ENCODE measurements at regions not wholly inside any gene's neighbourhood (a gene's known extent, or its start where the extent isn't known, plus 50 kb on each side); places are given as distances from the start of the nearest gene placed in this dataset.

DNA sequence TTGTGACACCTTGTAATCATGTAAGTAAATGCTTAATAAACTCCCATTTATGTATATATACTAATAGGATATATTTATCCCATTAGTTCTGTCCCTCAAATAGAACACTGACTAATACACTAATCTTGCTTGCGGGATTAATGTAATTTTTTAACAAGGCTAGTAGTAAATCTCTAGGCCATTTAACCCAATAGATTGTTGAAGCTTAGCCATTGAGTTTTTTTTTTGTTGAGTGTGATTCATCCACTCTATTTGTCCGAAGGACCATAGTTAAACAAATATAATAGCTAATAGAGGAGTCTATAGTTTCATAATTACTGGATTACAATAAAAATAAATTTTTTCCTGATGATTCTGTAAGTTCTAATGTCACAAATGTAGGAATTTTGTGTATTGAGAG is 474.4 kb downstream of the CDH9 start:
- TF ChIP-seq, protein P1, sequence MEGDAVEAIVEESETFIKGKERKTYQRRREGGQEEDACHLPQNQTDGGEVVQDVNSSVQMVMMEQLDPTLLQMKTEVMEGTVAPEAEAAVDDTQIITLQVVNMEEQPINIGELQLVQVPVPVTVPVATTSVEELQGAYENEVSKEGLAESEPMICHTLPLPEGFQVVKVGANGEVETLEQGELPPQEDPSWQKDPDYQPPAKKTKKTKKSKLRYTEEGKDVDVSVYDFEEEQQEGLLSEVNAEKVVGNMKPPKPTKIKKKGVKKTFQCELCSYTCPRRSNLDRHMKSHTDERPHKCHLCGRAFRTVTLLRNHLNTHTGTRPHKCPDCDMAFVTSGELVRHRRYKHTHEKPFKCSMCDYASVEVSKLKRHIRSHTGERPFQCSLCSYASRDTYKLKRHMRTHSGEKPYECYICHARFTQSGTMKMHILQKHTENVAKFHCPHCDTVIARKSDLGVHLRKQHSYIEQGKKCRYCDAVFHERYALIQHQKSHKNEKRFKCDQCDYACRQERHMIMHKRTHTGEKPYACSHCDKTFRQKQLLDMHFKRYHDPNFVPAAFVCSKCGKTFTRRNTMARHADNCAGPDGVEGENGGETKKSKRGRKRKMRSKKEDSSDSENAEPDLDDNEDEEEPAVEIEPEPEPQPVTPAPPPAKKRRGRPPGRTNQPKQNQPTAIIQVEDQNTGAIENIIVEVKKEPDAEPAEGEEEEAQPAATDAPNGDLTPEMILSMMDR (IDR thresholded peaks at IDR 0.05; ENCODE audit: unreplicated experiment): no peak
- Mint-ChIP-seq H3K27ac (ENCODE audit: unreplicated experiment) (no peak overlapping the region), H3K36me3 (ENCODE audit: low read depth, unreplicated experiment) (no peaks in the 10 kb centered on the region), H3K4me1 (ENCODE audit: unreplicated experiment) (peaks cover 3% of the 10 kb centered on the region), H3K27me3 (ENCODE audit: unreplicated experiment) (no peaks in the 10 kb centered on the region), H3K9me3 (ENCODE audit: unreplicated experiment) (no peaks in the 10 kb centered on the region), H3K4me3 (ENCODE audit: unreplicated experiment) (no peak overlapping the region)
- DNase-seq (ENCODE audit: low spot score): no peak

DNA sequence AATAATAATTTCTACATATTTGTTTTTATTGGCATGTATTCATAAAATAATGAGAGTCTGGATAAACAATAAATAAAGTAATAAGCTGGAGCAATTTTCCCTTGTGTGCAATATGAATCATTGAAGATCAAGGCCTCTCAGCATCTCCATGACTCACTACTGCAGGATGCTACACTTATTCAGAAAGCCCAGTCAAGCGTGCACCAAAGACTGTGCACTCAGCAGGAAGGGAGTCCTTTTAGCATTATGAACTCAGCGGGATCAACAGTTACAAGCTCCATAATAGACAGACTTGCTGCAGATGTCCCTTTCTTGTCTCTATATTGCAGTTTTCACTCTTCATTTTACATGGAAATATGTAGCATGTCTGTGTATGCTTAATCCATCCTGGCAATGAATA is 485.3 kb downstream of the CDH9 start:
- Mint-ChIP-seq H3K27ac (ENCODE audit: unreplicated experiment) (no peak overlapping the region), H3K4me3 (ENCODE audit: unreplicated experiment) (no peak overlapping the region), H3K9me3 (ENCODE audit: unreplicated experiment) (no peaks in the 10 kb centered on the region), H3K36me3 (ENCODE audit: low read depth, unreplicated experiment) (no peaks in the 10 kb centered on the region), H3K27me3 (ENCODE audit: unreplicated experiment) (no peaks in the 10 kb centered on the region), H3K4me1 (ENCODE audit: unreplicated experiment) (no peaks in the 10 kb centered on the region)
- no peak for DNase-seq (ENCODE audit: low spot score)
- TF ChIP-seq, protein P1 (IDR thresholded peaks at IDR 0.05; ENCODE audit: unreplicated experiment): no peak

DNA sequence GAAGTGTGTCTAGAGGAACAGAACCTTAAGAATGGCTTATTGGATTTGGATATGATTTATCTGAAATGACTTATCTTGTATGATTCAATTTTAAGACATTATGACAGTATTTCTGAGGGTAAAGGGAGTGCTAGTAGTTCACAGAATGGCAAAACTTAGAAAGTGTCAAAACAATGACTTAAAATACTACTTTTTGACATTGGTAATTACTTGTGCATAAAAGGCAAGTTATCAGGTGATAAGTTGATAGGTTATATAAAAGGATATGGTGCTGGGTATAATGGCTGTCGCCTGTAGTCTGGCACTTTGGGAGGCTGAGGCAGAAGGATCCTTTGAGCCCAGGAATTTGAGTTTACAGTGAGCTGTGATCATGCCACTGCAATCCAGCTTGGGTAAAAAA is 494.4 kb downstream of the CDH9 start:
- no peaks in the 10 kb centered on the region for H3K4me1 Mint-ChIP-seq (ENCODE audit: unreplicated experiment)
- H3K36me3 Mint-ChIP-seq (ENCODE audit: low read depth, unreplicated experiment): no peaks in the 10 kb centered on the region
- no peaks in the 10 kb centered on the region for H3K9me3 Mint-ChIP-seq (ENCODE audit: unreplicated experiment)
- H3K4me3 Mint-ChIP-seq (ENCODE audit: unreplicated experiment): no peak overlapping the region
- DNase-seq (ENCODE audit: low spot score): no peak
- H3K27me3 Mint-ChIP-seq (ENCODE audit: unreplicated experiment): peaks cover 2% of the 10 kb centered on the region
- TF ChIP-seq, protein P1 (IDR thresholded peaks at IDR 0.05; ENCODE audit: unreplicated experiment): no peak
- no peak overlapping the region for H3K27ac Mint-ChIP-seq (ENCODE audit: unreplicated experiment)

DNA sequence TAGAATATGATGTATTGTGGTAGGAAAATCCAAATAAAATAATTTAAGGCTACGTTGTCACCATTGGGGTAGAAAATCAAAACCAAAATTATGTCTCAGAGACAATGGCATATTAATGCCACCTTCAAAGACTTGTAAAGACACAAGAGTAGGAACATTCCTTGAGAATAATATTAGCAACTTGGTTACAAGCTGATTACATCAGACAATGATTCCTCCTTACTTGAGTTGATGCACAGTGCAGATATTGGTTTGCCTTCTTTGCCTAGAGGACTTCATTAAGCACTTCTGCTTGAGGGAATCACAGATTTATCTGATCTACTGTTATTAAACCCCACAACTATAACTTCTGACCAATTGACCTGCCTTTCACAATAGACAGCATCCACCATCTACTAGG is 500.2 kb downstream of the CDH9 start:
- Mint-ChIP-seq H3K36me3 (ENCODE audit: low read depth, unreplicated experiment) (no peaks in the 10 kb centered on the region), H3K27ac (ENCODE audit: unreplicated experiment) (no peak overlapping the region), H3K4me3 (ENCODE audit: unreplicated experiment) (no peak overlapping the region), H3K4me1 (ENCODE audit: unreplicated experiment) (no peaks in the 10 kb centered on the region), H3K9me3 (ENCODE audit: unreplicated experiment) (no peaks in the 10 kb centered on the region), H3K27me3 (ENCODE audit: unreplicated experiment) (peaks cover 2% of the 10 kb centered on the region)
- DNase-seq (ENCODE audit: low spot score): no peak
- TF ChIP-seq, protein P1 (IDR thresholded peaks at IDR 0.05; ENCODE audit: unreplicated experiment): no peak

DNA sequence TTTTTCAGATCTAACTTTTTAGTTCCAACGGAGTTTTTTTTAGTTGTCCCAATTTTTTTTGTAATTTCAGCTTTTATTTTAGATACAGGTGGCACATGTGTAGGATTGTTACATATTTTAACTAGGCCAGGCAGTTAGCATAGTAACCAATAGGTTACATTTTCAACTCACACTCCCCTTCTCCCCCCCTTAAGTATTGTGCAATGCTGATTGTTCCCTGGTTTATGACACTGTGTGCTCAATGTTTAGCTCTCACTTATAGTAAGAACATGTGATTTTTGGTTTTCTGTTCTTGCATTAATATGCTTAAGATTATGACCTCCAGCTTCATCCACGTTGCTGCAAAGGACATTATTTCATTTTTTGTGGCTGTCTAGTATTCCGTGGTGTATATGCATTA is 503.2 kb downstream of the CDH9 start:
- Mint-ChIP-seq H3K9me3 (ENCODE audit: unreplicated experiment) (no peaks in the 10 kb centered on the region), H3K36me3 (ENCODE audit: low read depth, unreplicated experiment) (no peaks in the 10 kb centered on the region), H3K27me3 (ENCODE audit: unreplicated experiment) (no peaks in the 10 kb centered on the region), H3K4me1 (ENCODE audit: unreplicated experiment) (no peaks in the 10 kb centered on the region), H3K4me3 (ENCODE audit: unreplicated experiment) (no peak overlapping the region), H3K27ac (ENCODE audit: unreplicated experiment) (no peak overlapping the region)
- no peak for DNase-seq (ENCODE audit: low spot score)
- TF ChIP-seq, protein P1 (IDR thresholded peaks at IDR 0.05; ENCODE audit: unreplicated experiment): no peak

All from endothelial cell (in vitro differentiated cells).